Osteocyte (in vitro differentiated cells): ENCODE measurements at regions not wholly inside any gene's neighbourhood (a gene's known extent, or its start where the extent isn't known, plus 50 kb on each side); places are given as distances from the start of the nearest gene placed in this dataset.

ENCODE experiments used
- DNase-seq: peaks from one replicate; pipeline ENCODE4 v3.0.0; 2021; ENCODE audit warnings: mixed read lengths; ENCODE audit not compliant: unreplicated experiment; ENCODE audit errors: extremely low spot score
- H3K27ac Mint-ChIP-seq: one replicate; pipeline ENCODE4 v1.8.0; 2021; ENCODE audit warnings: mild to moderate bottlenecking, mixed read lengths; ENCODE audit not compliant: unreplicated experiment
- H3K27me3 Mint-ChIP-seq: one replicate; pipeline ENCODE4 v1.8.0; 2021; ENCODE audit warnings: mixed read lengths; ENCODE audit not compliant: unreplicated experiment
- H3K36me3 Mint-ChIP-seq: one replicate; pipeline ENCODE4 v1.8.0; 2021; ENCODE audit warnings: mixed read lengths; ENCODE audit not compliant: unreplicated experiment
- H3K4me1 Mint-ChIP-seq: one replicate; pipeline ENCODE4 v1.8.0; 2021; ENCODE audit warnings: mixed read lengths; ENCODE audit not compliant: unreplicated experiment
- H3K4me3 Mint-ChIP-seq: one replicate; pipeline ENCODE4 v1.8.0; 2021; ENCODE audit warnings: mild to moderate bottlenecking, moderate library complexity, mixed read lengths; ENCODE audit not compliant: unreplicated experiment
- H3K9me3 Mint-ChIP-seq: one replicate; pipeline ENCODE4 v1.8.0; 2021; ENCODE audit warnings: mixed read lengths; ENCODE audit not compliant: unreplicated experiment
- TF ChIP-seq, protein P1 (sequence below): fragments of 200-600 bp; sonication (generic); IDR thresholded peaks from 2 replicates; pipeline ENCODE4 v1.5.0; 2021; ENCODE audit warnings: antibody characterized with exemption, mild to moderate bottlenecking, moderate library complexity

DNA sequence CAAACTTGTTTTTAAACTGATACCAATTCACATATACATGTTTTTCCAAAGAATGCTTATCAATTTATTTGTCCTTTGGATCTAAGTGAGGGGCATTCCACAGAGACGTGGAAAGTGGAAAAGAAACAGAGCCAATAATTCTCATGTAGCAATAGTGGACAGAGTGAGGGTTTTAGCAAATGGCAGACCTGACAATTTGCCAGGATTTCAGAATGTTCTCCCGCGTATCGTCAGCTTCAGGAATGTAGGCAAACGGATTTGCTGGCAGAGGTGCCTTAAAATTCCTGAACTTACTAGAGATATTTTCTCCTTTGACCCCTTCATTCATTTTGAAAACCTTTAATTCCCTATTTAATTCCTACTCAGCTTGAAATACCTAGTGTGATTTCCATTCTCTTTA is 193.4 kb upstream of the CPHXL start:
- no peaks in the 10 kb centered on the region for H3K9me3 Mint-ChIP-seq
- no peak for DNase-seq
- H3K4me1 Mint-ChIP-seq, result no peaks in the 10 kb centered on the region
- H3K4me3 Mint-ChIP-seq, result no peak overlapping the region
- H3K27ac Mint-ChIP-seq, result no peak overlapping the region
- H3K36me3 Mint-ChIP-seq, result no peaks in the 10 kb centered on the region
- TF ChIP-seq, protein P1, sequence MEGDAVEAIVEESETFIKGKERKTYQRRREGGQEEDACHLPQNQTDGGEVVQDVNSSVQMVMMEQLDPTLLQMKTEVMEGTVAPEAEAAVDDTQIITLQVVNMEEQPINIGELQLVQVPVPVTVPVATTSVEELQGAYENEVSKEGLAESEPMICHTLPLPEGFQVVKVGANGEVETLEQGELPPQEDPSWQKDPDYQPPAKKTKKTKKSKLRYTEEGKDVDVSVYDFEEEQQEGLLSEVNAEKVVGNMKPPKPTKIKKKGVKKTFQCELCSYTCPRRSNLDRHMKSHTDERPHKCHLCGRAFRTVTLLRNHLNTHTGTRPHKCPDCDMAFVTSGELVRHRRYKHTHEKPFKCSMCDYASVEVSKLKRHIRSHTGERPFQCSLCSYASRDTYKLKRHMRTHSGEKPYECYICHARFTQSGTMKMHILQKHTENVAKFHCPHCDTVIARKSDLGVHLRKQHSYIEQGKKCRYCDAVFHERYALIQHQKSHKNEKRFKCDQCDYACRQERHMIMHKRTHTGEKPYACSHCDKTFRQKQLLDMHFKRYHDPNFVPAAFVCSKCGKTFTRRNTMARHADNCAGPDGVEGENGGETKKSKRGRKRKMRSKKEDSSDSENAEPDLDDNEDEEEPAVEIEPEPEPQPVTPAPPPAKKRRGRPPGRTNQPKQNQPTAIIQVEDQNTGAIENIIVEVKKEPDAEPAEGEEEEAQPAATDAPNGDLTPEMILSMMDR, result no peak
- no peaks in the 10 kb centered on the region for H3K27me3 Mint-ChIP-seq

DNA sequence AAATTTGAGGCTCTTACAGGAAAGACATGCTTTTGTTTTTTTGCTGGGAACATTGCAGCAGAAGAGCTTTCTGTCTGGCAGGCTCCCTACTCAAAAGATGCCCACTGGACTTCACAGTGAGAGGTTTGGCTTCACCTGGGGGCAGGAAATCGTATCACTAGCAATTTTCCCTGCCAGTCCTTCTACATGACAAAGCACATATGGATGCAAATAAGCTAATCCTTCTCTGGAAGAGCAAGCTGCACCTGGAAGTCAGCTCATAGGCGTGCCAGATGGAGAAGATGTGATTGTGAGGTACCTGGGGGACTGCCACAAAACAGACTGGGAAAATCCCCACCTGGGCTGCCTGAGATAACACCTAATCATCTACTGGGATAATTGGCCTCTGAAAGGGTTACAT is 195.0 kb upstream of the CPHXL start:
- Mint-ChIP-seq H3K27me3 (no peaks in the 10 kb centered on the region), H3K4me3 (no peak overlapping the region), H3K9me3 (no peaks in the 10 kb centered on the region), H3K4me1 (no peaks in the 10 kb centered on the region), H3K27ac (no peak overlapping the region), H3K36me3 (no peaks in the 10 kb centered on the region)
- no peak for DNase-seq
- TF ChIP-seq, protein P1, result no peak

DNA sequence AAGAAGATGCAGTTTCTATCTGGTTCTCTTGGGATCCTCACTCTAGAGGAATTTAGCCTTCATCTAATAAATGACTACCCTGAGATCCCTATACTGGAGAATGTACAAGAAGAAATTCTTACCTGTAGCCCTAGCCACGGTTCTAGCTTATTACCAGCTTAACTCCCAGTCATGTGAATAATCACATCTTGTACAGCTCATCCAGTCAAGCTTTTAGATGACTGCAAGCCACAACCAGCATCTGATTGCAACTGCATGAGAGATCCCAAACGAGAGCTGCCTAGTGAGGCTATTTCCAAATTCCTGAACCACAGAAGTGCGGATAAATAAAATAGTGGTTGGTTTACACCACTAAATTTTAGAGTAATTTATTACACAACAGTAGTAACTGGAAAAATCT is 196.0 kb upstream of the CPHXL start:
- no peak for DNase-seq
- TF ChIP-seq, protein P1, result no peak
- Mint-ChIP-seq H3K27me3 (no peaks in the 10 kb centered on the region), H3K27ac (no peak overlapping the region), H3K36me3 (no peaks in the 10 kb centered on the region), H3K4me3 (no peak overlapping the region), H3K4me1 (no peaks in the 10 kb centered on the region), H3K9me3 (no peaks in the 10 kb centered on the region)

DNA sequence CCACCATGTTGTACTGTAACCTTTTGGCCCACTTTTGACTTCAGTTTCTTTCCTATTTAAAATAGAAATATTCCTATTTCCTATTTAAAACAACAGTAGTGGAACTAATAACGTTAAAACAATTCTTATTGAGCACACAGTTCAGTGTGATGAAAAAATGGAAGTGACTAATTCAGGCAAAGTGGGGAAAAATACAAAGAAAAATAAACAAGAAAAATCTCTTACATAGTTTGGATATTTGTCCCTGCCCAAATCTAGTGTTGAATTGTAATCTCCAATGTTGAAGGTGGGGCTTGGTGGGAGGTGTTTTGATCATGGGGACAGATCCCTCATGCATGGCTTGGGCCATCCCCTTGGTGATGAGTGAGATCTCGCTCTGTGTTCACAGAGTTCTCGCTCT is 198.1 kb upstream of the CPHXL start:
- H3K9me3 Mint-ChIP-seq, result no peaks in the 10 kb centered on the region
- H3K27me3 Mint-ChIP-seq, result no peaks in the 10 kb centered on the region
- no peaks in the 10 kb centered on the region for H3K4me1 Mint-ChIP-seq
- H3K27ac Mint-ChIP-seq, result no peak overlapping the region
- TF ChIP-seq, protein P1, result no peak
- no peak overlapping the region for H3K4me3 Mint-ChIP-seq
- no peak for DNase-seq
- H3K36me3 Mint-ChIP-seq, result no peaks in the 10 kb centered on the region

DNA sequence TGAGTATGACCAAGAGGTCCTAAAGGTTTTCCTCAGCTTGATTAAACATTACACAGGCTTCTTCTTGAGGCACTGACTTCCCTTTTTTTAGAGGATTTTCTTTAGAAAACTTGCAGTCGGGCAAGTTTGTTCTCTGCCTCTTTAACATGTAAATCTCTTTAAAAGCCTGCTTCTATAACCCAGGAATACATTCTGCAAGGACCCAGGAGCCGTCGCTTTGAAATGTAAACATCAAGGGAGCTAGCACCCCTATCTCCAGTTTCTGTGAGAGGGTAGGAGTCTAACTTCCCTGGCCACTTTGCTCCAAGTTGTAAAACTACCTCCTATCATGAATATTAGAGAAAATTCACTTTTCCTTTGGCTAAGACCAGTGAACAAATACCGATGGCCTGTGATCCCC is 201.5 kb upstream of the CPHXL start:
- Mint-ChIP-seq H3K27me3 (no peaks in the 10 kb centered on the region), H3K36me3 (no peaks in the 10 kb centered on the region), H3K4me3 (no peak overlapping the region), H3K9me3 (peaks cover 3% of the 10 kb centered on the region), H3K27ac (no peak overlapping the region), H3K4me1 (no peaks in the 10 kb centered on the region)
- TF ChIP-seq, protein P1, result no peak
- DNase-seq, result no peak
